HCEC 1CT (cell line): ENCODE measurements at regions not wholly inside any gene's neighbourhood (a gene's known extent, or its start where the extent isn't known, plus 50 kb on each side); places are given as distances from the start of the nearest gene placed in this dataset.
"Not testable (repeated sequence)": the region's sequence is repeated elsewhere in the genome, so short reads cannot be mapped to it uniquely, and the experiment has no call there.

ENCODE experiments used
- DNase-seq: peaks from one replicate; pipeline ENCODE4 v3.0.0-alpha.2; 2017

- no peak for DNase-seq
These were observed 52.9 kb upstream of the SEC14L1 start for GRCh38 chr17:77087650-77088454.

- DNase-seq: peak; percentile 98
These were observed 52.2 kb upstream of the SEC14L1 start for GRCh38 chr17:77088455-77089123.

GRCh38 chr17:77089124-77089490 is 51.7 kb upstream of the SEC14L1 start:
- no peak for DNase-seq

- not testable (repeated sequence) for DNase-seq
These were observed 50.8 kb upstream of the SEC14L1 start for GRCh38 chr17:77089949-77090348.

- DNase-seq: no peak
These were observed 50.3 kb upstream of the SEC14L1 start for GRCh38 chr17:77090476-77090875.
